HCT116 (cell line): ENCODE measurements at regions not wholly inside any gene's neighbourhood (a gene's known extent, or its start where the extent isn't known, plus 50 kb on each side); places are given as distances from the start of the nearest gene placed in this dataset.

ENCODE experiments used
- ATAC-seq: fragments of 200-7000 bp; cut with Tn5 transposase; 2 replicates; pipeline ENCODE4 v1.9.1; 2020; ENCODE audit warnings: mild to moderate bottlenecking, moderate library complexity
- BruUV-seq: library from RNA; stranded (reverse); fragments of 400-500 nt; replicated peaks from 2 replicates; lab custom pipeline; 2021; lab: Mats Ljungman, UMichigan
- CTCF ChIA-PET: fragments of 300-600 bp; sonication (Branson Sonifier 250); formaldehyde crosslinking; loops from one replicate; lab custom pipeline; 2021; ENCODE audit warnings: antibody characterized with exemption; lab: Charles Lee
- POLR2A ChIA-PET: fragments of 300-600, 350-600 bp; sonication (Branson Sonifier 250); formaldehyde crosslinking; loops from one replicate; lab custom pipeline; 2021; ENCODE audit warnings: antibody characterized with exemption; lab: Charles Lee
- RAD21 ChIA-PET, 2 experiments: fragments of 300-600 bp; sonication (Branson Sonifier 250); formaldehyde crosslinking; loops; one replicate each; lab custom pipeline; 2023; ENCODE audit warnings: low total read pairs in 2 of 2; ENCODE audit not compliant: uncharacterized antibody in 2 of 2, unreplicated experiment in 2 of 2, low non-redundant PET in 1 of 2; lab: Charles Lee
- DNase-seq: peaks from one replicate; pipeline ENCODE4 v3.0.0-alpha.2; 2010; ENCODE audit warnings: low read depth, low spot score
- H2AFZ ChIP-seq: fragments of 200-600 bp; shearing (Covaris generic), sonication (generic); 2 replicates; pipeline ENCODE4 v1.6.1; 2017; ENCODE audit warnings: low read depth, mixed run types, mixed read lengths, antibody characterized with exemption, low read length; ENCODE audit not compliant: poor library complexity, severe bottlenecking
- H3K27ac ChIP-seq: 2 replicates; pipeline ENCODE4 v1.5.1; 2012; ENCODE audit warnings: low read depth, low read length
- H3K27me3 ChIP-seq: fragments of 200-600 bp; sonication (generic); 2 replicates; pipeline ENCODE4 v1.6.1; 2016; ENCODE audit warnings: mixed run types, low read length, mixed read lengths; ENCODE audit not compliant: insufficient read depth
- H3K36me3 ChIP-seq, 2 experiments: fragments of 200-500 bp in 1 of 2; fragments of 200-600 bp in 1 of 2; sonication (Bioruptor generic) in 1 of 2; sonication (generic) in 1 of 2; 2 replicates each; pipeline versions ENCODE4 v1.5.1 to v1.6.1; 2014 to 2016; ENCODE audit warnings: low read length in 2 of 2, inconsistent platforms in 1 of 2, mixed read lengths in 1 of 2, mixed run types in 1 of 2; ENCODE audit not compliant: insufficient read depth in 2 of 2, control insufficient read depth in 1 of 2
- H3K4me1 ChIP-seq, 2 experiments: fragments of 200-600 bp in 1 of 2; sonication (generic) in 1 of 2; 2 replicates each; pipeline versions ENCODE4 v1.5.1 to v1.6.1; 2012 to 2017; ENCODE audit warnings: low read length in 2 of 2, inconsistent platforms in 1 of 2, mild to moderate bottlenecking in 1 of 2, mixed read lengths in 1 of 2, mixed run types in 1 of 2, moderate library complexity in 1 of 2; ENCODE audit not compliant: insufficient read depth in 2 of 2, control insufficient read depth in 1 of 2
- H3K4me2 ChIP-seq: fragments of 200-600 bp; sonication (generic); 2 replicates; pipeline ENCODE4 v1.6.1; 2017; ENCODE audit warnings: mixed run types, low read length, mixed read lengths
- H3K4me3 ChIP-seq, 2 experiments: fragments of 200-600 bp in 1 of 2; sonication (generic) in 1 of 2; replicated peaks in 1 of 2; 2 replicates each; pipeline ENCODE4 v1.5.1; 2011 to 2016; ENCODE audit warnings: low read length in 2 of 2, control low read depth in 1 of 2, low read depth in 1 of 2, mild to moderate bottlenecking in 1 of 2, mixed read lengths in 1 of 2, mixed run types in 1 of 2
- H3K79me2 ChIP-seq: fragments of 200-600 bp; sonication (generic); 2 replicates; pipeline ENCODE4 v1.6.1; 2017; ENCODE audit warnings: mild to moderate bottlenecking, mixed run types, low read length, moderate library complexity, mixed read lengths; ENCODE audit not compliant: insufficient read depth
- H3K9ac ChIP-seq: fragments of 200-600 bp; sonication (generic); 2 replicates; pipeline ENCODE4 v1.6.1; 2016; ENCODE audit warnings: low read length, mixed read lengths
- H3K9me2 ChIP-seq: fragments of 200-600 bp; sonication (generic), shearing (Covaris generic); 2 replicates; pipeline ENCODE4 v1.6.1; 2017; ENCODE audit warnings: mixed run types, mild to moderate bottlenecking, moderate library complexity; ENCODE audit not compliant: insufficient read depth
- H3K9me3 ChIP-seq, 2 experiments: fragments of 200-500 bp in 1 of 2; fragments of 200-600 bp in 1 of 2; sonication (Bioruptor generic) in 1 of 2; sonication (generic) in 1 of 2; 2 replicates each; pipeline ENCODE4 v1.6.1; 2014 to 2017; ENCODE audit warnings: low read length in 2 of 2, mixed read lengths in 2 of 2, inconsistent platforms in 1 of 2, low read depth in 1 of 2, mild to moderate bottlenecking in 1 of 2, mixed run types in 1 of 2, moderate library complexity in 1 of 2; ENCODE audit not compliant: control insufficient read depth in 1 of 2, insufficient read depth in 1 of 2
- H4K20me1 ChIP-seq: fragments of 200-600 bp; sonication (generic), shearing (Covaris generic); 2 replicates; pipeline ENCODE4 v1.6.1; 2017; ENCODE audit warnings: mixed run types, mild to moderate bottlenecking, moderate library complexity; ENCODE audit not compliant: insufficient read depth
- CEBPB ChIP-seq: IDR thresholded peaks from 2 replicates; pipeline ENCODE4 v1.6.1; 2012; ENCODE audit warnings: low read depth
- EGR1 ChIP-seq: IDR thresholded peaks from 2 replicates; pipeline ENCODE4 v1.6.1; 2012; ENCODE audit warnings: low read depth
- JUND ChIP-seq: IDR thresholded peaks from 2 replicates; pipeline ENCODE4 v1.6.1; 2012
- POLR2A ChIP-seq: IDR thresholded peaks from 2 replicates; pipeline ENCODE4 v1.7.0; 2011; ENCODE audit warnings: borderline replicate concordance; ENCODE audit not compliant: insufficient read depth, insufficient read length; ENCODE audit errors: extremely low read depth
- SIN3A ChIP-seq: IDR thresholded peaks from 2 replicates; pipeline ENCODE4 v1.6.1; 2012; ENCODE audit warnings: low read depth
- SP1 ChIP-seq: IDR thresholded peaks from 2 replicates; pipeline ENCODE4 v1.6.1; 2012; ENCODE audit warnings: low read depth
- SRF ChIP-seq: IDR thresholded peaks from 2 replicates; pipeline ENCODE4 v1.6.1; 2012; ENCODE audit warnings: low read depth
- YY1 ChIP-seq: IDR thresholded peaks from 2 replicates; pipeline ENCODE4 v1.6.1; 2011; ENCODE audit warnings: low read length, low read depth, moderate library complexity, mild to moderate bottlenecking; ENCODE audit not compliant: insufficient replicate concordance; ENCODE audit errors: extremely low read depth
- ZFX ChIP-seq: fragments of 450-650 bp; IDR thresholded peaks from 2 replicates; pipeline ENCODE4 v1.6.1; 2017
- intact Hi-C: fragments of 100-400 bp; cut with micrococcal nuclease; formaldehyde crosslinking; loops from 2 replicates; pipeline ENCODE4 v1.10.0; 2022
- TF ChIP-seq, protein P1 (sequence below): IDR thresholded peaks from 2 replicates; pipeline ENCODE4 v1.6.1; 2011; ENCODE audit warnings: mild to moderate bottlenecking, low read length, moderate library complexity; ENCODE audit not compliant: insufficient replicate concordance; ENCODE audit errors: extremely low read depth
- TF ChIP-seq, protein P2 (sequence below): IDR thresholded peaks from 2 replicates; pipeline ENCODE4 v1.6.1; 2012

DNA sequence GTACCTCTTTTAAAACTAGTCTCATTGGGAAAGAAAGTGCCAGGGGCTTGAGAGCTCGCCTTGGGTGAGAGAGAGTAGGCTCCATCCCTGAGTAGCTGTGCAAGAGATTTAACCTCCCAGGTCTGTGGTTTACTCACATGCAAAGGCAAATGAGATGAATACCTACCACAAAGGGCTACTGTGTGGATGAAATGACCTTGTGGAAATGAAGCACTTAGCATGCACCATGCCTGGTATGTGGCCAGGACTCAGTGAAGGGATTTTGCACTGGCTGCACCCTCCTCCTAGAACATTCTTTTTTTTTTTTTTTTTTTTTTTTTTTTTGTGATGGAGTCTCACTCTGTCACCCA lies 120.3 kb downstream of the PROX1 start:
- no peaks in the 10 kb centered on the region for H3K27me3 ChIP-seq
- ChIA-PET CTCF (interaction anchor here (1.0 kb wide), 1 partner anchor 15 kb away, joined by 3 read pairs; no protein-coding TSS in a partner anchor), POLR2A (no interaction called here), RAD21 (no interaction called here)
- no peak overlapping the region for H3K4me3 ChIP-seq
- no peaks in the 10 kb centered on the region for H3K9me2 ChIP-seq
- H3K4me1 ChIP-seq, result peaks cover 9 to 13% of the 10 kb centered on the region in 2 experiments
- no peaks in the 10 kb centered on the region for H3K9me3 ChIP-seq
- H3K4me2 ChIP-seq, result no peak overlapping the region
- no peak overlapping the region for H3K27ac ChIP-seq
- no peak overlapping the region for H2AFZ ChIP-seq
- no peak for ATAC-seq
- no peaks in the 10 kb centered on the region for H4K20me1 ChIP-seq
- intact Hi-C loops, result no loop called here
- no peak overlapping the region for H3K9ac ChIP-seq
- no peak for DNase-seq
- TF ChIP-seq, protein P1, sequence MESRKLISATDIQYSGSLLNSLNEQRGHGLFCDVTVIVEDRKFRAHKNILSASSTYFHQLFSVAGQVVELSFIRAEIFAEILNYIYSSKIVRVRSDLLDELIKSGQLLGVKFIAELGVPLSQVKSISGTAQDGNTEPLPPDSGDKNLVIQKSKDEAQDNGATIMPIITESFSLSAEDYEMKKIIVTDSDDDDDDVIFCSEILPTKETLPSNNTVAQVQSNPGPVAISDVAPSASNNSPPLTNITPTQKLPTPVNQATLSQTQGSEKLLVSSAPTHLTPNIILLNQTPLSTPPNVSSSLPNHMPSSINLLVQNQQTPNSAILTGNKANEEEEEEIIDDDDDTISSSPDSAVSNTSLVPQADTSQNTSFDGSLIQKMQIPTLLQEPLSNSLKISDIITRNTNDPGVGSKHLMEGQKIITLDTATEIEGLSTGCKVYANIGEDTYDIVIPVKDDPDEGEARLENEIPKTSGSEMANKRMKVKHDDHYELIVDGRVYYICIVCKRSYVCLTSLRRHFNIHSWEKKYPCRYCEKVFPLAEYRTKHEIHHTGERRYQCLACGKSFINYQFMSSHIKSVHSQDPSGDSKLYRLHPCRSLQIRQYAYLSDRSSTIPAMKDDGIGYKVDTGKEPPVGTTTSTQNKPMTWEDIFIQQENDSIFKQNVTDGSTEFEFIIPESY, result no peak
- TF ChIP-seq YY1, result no peak
- TF ChIP-seq ZFX, result no peak
- TF ChIP-seq, protein P2, sequence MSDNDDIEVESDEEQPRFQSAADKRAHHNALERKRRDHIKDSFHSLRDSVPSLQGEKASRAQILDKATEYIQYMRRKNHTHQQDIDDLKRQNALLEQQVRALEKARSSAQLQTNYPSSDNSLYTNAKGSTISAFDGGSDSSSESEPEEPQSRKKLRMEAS, result no peak
- no peak for TF ChIP-seq SP1
- TF ChIP-seq SRF, result no peak
- TF ChIP-seq CEBPB, result no peak
- H3K79me2 ChIP-seq, result no peaks in the 10 kb centered on the region
- H3K36me3 ChIP-seq, result no peaks in the 10 kb centered on the region
- no TSS peak for BruUV-seq

DNA sequence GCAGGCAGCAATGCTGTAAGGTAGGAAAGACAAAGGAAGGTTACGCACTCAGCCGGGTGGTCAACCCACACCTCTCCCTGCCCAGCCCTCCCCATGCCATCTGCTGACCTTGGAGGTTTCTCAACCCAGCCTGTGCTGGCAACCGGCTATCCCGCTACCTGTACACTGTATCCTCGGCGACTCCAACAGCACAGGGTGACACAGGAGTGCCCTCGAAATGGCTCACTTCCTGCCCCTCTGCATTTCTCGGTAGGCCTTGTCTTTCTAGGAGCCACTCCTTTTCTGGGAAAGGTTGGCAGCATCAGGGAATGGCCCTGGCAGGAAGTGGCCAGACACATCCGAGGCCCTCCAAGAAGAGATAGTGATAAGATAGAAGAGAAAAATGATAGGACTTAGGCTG lies 124.0 kb downstream of the PROX1 start:
- ATAC-seq (no peak), DNase-seq (no peak)
- H3K4me2 ChIP-seq, result no peak overlapping the region
- no peak for TF ChIP-seq SP1
- TF ChIP-seq EGR1, result no peak
- TF ChIP-seq POLR2A, result no peak
- no peak for TF ChIP-seq ZFX
- no peak for TF ChIP-seq JUND
- TF ChIP-seq CEBPB, result no peak
- TF ChIP-seq SIN3A, result no peak
- POLR2A ChIA-PET, result no interaction called here
- intact Hi-C loops, result no loop called here
- no peaks in the 10 kb centered on the region for H3K27me3 ChIP-seq
- CTCF ChIA-PET, result no interaction called here
- H3K4me1 ChIP-seq, result no peaks in the 10 kb centered on the region
- H3K9me2 ChIP-seq, result no peaks in the 10 kb centered on the region
- H3K36me3 ChIP-seq, result no peaks in the 10 kb centered on the region
- RAD21 ChIA-PET, result no interaction called here
- H3K9ac ChIP-seq, result no peak overlapping the region
- BruUV-seq, result no TSS peak
- no peak overlapping the region for H3K4me3 ChIP-seq
- H3K79me2 ChIP-seq, result no peaks in the 10 kb centered on the region
- no peaks in the 10 kb centered on the region for H3K9me3 ChIP-seq
- no peaks in the 10 kb centered on the region for H4K20me1 ChIP-seq
- H2AFZ ChIP-seq, result no peak overlapping the region
- no peak overlapping the region for H3K27ac ChIP-seq
